ENCODE measurements at regions not wholly inside any gene's neighbourhood (a gene's known extent, or its start where the extent isn't known, plus 50 kb on each side); places are given as distances from the start of the nearest gene placed in this dataset.

DNA sequence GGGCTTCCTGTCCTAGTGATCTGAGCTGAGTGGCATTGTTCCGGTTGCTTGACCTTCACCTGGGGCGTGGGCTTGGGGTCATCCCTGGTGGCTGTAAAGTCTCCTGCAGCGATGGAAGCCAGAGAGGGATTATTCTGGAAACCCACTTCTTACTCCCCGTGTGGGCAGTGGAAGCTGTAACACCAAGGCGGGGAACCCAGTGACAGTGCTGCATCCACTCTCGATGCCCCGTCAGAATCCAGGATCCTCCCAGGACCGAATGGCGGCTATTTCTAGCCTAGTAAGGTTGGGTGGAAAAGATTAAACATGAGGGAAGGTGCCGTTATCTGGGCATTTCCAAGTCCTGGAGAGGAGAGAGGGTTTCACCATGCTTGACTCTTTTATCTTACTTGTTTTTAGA is 280.6 kb downstream of the ZNF536 start:
- H2AFZ ChIP-seq (ENCODE audit: insufficient read depth, low read depth, low read length, poor library complexity, severe bottlenecking), result no peak overlapping the region
- 90% methylated on average over 7 of the region's 10 CpGs for WGBS (ENCODE audit: insufficient coverage)
- H3K79me2 ChIP-seq (ENCODE audit: insufficient read depth, low read length), result no peaks in the 10 kb centered on the region
- H3K27ac Mint-ChIP-seq, result no peak overlapping the region
- no peak overlapping the region for H3K4me3 Mint-ChIP-seq
- H3K4me1 Mint-ChIP-seq, result no peaks in the 10 kb centered on the region
- peaks cover 7% of the 10 kb centered on the region in 3 donors for H3K27me3 Mint-ChIP-seq (ENCODE audit: low read depth in 3 of 3)
- intact Hi-C loops (cut with micrococcal nuclease), result no loop called here
- no peaks in the 10 kb centered on the region for H4K20me1 ChIP-seq (ENCODE audit: insufficient read depth, low read length)
- H3K36me3 Mint-ChIP-seq, result no peaks in the 10 kb centered on the region
- DNase-seq, result no peak
- TF ChIP-seq, protein P1, sequence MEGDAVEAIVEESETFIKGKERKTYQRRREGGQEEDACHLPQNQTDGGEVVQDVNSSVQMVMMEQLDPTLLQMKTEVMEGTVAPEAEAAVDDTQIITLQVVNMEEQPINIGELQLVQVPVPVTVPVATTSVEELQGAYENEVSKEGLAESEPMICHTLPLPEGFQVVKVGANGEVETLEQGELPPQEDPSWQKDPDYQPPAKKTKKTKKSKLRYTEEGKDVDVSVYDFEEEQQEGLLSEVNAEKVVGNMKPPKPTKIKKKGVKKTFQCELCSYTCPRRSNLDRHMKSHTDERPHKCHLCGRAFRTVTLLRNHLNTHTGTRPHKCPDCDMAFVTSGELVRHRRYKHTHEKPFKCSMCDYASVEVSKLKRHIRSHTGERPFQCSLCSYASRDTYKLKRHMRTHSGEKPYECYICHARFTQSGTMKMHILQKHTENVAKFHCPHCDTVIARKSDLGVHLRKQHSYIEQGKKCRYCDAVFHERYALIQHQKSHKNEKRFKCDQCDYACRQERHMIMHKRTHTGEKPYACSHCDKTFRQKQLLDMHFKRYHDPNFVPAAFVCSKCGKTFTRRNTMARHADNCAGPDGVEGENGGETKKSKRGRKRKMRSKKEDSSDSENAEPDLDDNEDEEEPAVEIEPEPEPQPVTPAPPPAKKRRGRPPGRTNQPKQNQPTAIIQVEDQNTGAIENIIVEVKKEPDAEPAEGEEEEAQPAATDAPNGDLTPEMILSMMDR (IDR thresholded peaks at IDR 0.05), result no peak
- H3K4me3 ChIP-seq (replicated peaks in 1 of 3; ENCODE audit: low read depth in 2 of 3, low read length in 3 of 3), result no peak overlapping the region
- no peak overlapping the region for H3K9ac ChIP-seq (ENCODE audit: insufficient read depth, low read length, poor library complexity, severe bottlenecking)
- peaks cover 0 to 2% (median 0%) of the 10 kb centered on the region in 7 donors for H3K9me3 Mint-ChIP-seq
- no peaks in the 10 kb centered on the region for H3K9me3 ChIP-seq (replicated peaks in 1 of 2; ENCODE audit: control insufficient read depth in 1 of 2, insufficient read depth in 1 of 2, low read length in 2 of 2)
- no peaks in the 10 kb centered on the region for H3K27me3 ChIP-seq (ENCODE audit: control insufficient read depth in 2 of 2, insufficient read depth in 2 of 2, low read length in 2 of 2)
- no peaks in the 10 kb centered on the region for H3K4me1 ChIP-seq (ENCODE audit: control insufficient read depth in 1 of 2, insufficient read depth in 2 of 2, low read length in 2 of 2)
- no peak overlapping the region for H3K27ac ChIP-seq (ENCODE audit: low read depth in 1 of 2, low read length in 2 of 2)
- H3K4me2 ChIP-seq (replicated peaks; ENCODE audit: extremely low read depth, low read length, poor library complexity, severe bottlenecking), result no peak overlapping the region
- H3K36me3 ChIP-seq (replicated peaks in 1 of 2; ENCODE audit: control insufficient read depth in 1 of 2, insufficient read depth in 2 of 2, low read length in 2 of 2), result no peaks in the 10 kb centered on the region

DNA sequence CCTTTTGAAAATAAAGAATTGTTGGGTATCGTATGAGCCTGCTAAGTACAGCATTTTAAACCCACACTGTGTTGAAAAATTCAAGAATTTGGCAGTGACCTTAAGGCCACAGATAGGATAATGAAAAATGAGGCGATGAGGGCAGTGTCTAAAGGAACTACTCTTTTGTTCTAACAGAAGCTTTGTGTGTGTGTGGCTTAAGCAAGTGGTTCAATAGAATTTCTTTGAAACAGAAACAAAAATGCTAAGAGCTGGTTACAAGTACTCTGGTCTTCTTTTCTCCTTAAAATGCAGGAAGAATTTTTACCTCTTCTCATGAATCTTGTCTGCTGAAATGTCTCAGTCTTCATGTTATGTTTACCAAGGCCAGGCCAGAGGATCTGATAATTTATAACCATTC is 279.5 kb downstream of the ZNF536 start:
- Histone ChIP-seq H3K9ac (ENCODE audit: insufficient read depth, low read length, poor library complexity, severe bottlenecking) (no peak overlapping the region), H4K20me1 (ENCODE audit: insufficient read depth, low read length) (no peaks in the 10 kb centered on the region), H3K27ac (ENCODE audit: low read depth in 1 of 2, low read length in 2 of 2) (no peak overlapping the region), H3K4me1 (ENCODE audit: control insufficient read depth in 1 of 2, insufficient read depth in 2 of 2, low read length in 2 of 2) (no peaks in the 10 kb centered on the region), H3K9me3 (replicated peaks in 1 of 2; ENCODE audit: control insufficient read depth in 1 of 2, insufficient read depth in 1 of 2, low read length in 2 of 2) (no peaks in the 10 kb centered on the region), H3K4me3 (replicated peaks in 1 of 3; ENCODE audit: low read depth in 2 of 3, low read length in 3 of 3) (no peak overlapping the region), H3K36me3 (replicated peaks in 1 of 2; ENCODE audit: control insufficient read depth in 1 of 2, insufficient read depth in 2 of 2, low read length in 2 of 2) (no peaks in the 10 kb centered on the region), H3K27me3 (ENCODE audit: control insufficient read depth in 2 of 2, insufficient read depth in 2 of 2, low read length in 2 of 2) (no peaks in the 10 kb centered on the region), H2AFZ (ENCODE audit: insufficient read depth, low read depth, low read length, poor library complexity, severe bottlenecking) (no peak overlapping the region), H3K79me2 (ENCODE audit: insufficient read depth, low read length) (no peaks in the 10 kb centered on the region), H3K4me2 (replicated peaks; ENCODE audit: extremely low read depth, low read length, poor library complexity, severe bottlenecking) (no peak overlapping the region)
- no peaks in the 10 kb centered on the region for H3K4me1 Mint-ChIP-seq
- H3K27ac Mint-ChIP-seq, result no peak overlapping the region
- WGBS (ENCODE audit: insufficient coverage), result no CpG with 5 or more reads among the region's 2 CpGs
- H3K9me3 Mint-ChIP-seq, result peaks cover 0 to 2% (median 0%) of the 10 kb centered on the region in 7 donors
- no peak overlapping the region for H3K4me3 Mint-ChIP-seq
- no peak for DNase-seq
- H3K36me3 Mint-ChIP-seq, result no peaks in the 10 kb centered on the region
- intact Hi-C loops (cut with micrococcal nuclease), result no loop called here
- TF ChIP-seq, protein P1 (IDR thresholded peaks at IDR 0.05), result no peak
- peaks cover 7 to 11% (median 7%) of the 10 kb centered on the region in 3 donors for H3K27me3 Mint-ChIP-seq (ENCODE audit: low read depth in 3 of 3)
